K562 (cell line): ENCODE measurements at regions not wholly inside any gene's neighbourhood (a gene's known extent, or its start where the extent isn't known, plus 50 kb on each side); places are given as distances from the start of the nearest gene placed in this dataset.

Experiments used
- ATAC-seq: fragments of 200-7000 bp; cut with Tn5 transposase; 3 replicates; pipeline ENCODE4 v1.9.1; 2020; ENCODE audit warnings: moderate library complexity
- BruUV-seq: library from RNA; stranded (reverse); fragments of 400-500 nt; replicated peaks from 2 replicates; lab custom pipeline; 2021; lab: Mats Ljungman, UMichigan
- CTCF ChIA-PET: fragments of 300-600 bp; formaldehyde crosslinking; extraction: SDS; loops from one replicate; lab custom pipeline; 2021; ENCODE audit warnings: low intra/inter-chr PET ratio; lab: Yijun Ruan, JAX
- POLR2A ChIA-PET: fragments of 300-600, 350-650 bp; sonication (Branson Sonifier 250); formaldehyde crosslinking; extraction: SDS; loops from one replicate; lab custom pipeline; 2021; ENCODE audit warnings: antibody characterized with exemption, inconsistent platforms; lab: Yijun Ruan, JAX
- DNase-seq, 4 experiments: peaks; one replicate each; pipeline versions ENCODE4 v3.0.0 to v3.0.0-alpha.2; 2011 to 2018; ENCODE audit warnings: low spot score in 3 of 4, mixed read lengths in 3 of 4; ENCODE audit errors: extremely low read depth in 1 of 4
- FAIRE-seq: peaks from 2 replicates; lab custom pipeline; 2011; peaks lifted over from hg19 to GRCh38; lab: Jason Lieb, UNC
- H2AFZ ChIP-seq: 2 replicates; pipeline ENCODE4 v1.6.0; 2011; ENCODE audit warnings: low read depth, low read length, control low read depth, inconsistent platforms
- H3K27ac ChIP-seq: fragments of 200-600 bp; 3 replicates; pipeline ENCODE4 v1.8.0; 2011; ENCODE audit warnings: low read depth, mild to moderate bottlenecking, control low read depth, inconsistent platforms, low read length, moderate library complexity, mixed read lengths; ENCODE audit errors: extremely low read depth
- H3K27me3 ChIP-seq, 2 experiments: fragments of 300-600 bp in 1 of 2; 2 replicates in 1 of 2; 3 replicates in 1 of 2; pipeline versions ENCODE4 v1.6.0 to v1.8.0; 2011; ENCODE audit warnings: inconsistent platforms in 2 of 2, low read length in 2 of 2, mild to moderate bottlenecking in 1 of 2, mixed read lengths in 1 of 2, moderate library complexity in 1 of 2; ENCODE audit not compliant: control insufficient read depth in 2 of 2, insufficient read depth in 2 of 2
- H3K36me3 ChIP-seq: fragments of 300-600 bp; 3 replicates; pipeline ENCODE4 v1.8.0; 2011; ENCODE audit warnings: mild to moderate bottlenecking, low read length, inconsistent platforms; ENCODE audit not compliant: control insufficient read depth, insufficient read depth
- H3K4me1 ChIP-seq, 2 experiments: fragments of 200-600 bp in 1 of 2; replicated peaks in 1 of 2; 2 replicates in 1 of 2; 3 replicates in 1 of 2; pipeline versions ENCODE4 v1.5.1 to v1.8.0; 2011; ENCODE audit warnings: inconsistent platforms in 2 of 2, low read length in 2 of 2, mild to moderate bottlenecking in 1 of 2, mixed read lengths in 1 of 2, moderate library complexity in 1 of 2; ENCODE audit not compliant: control insufficient read depth in 2 of 2, insufficient read depth in 2 of 2
- H3K4me2 ChIP-seq: 2 replicates; pipeline ENCODE4 v1.6.1; 2011; ENCODE audit warnings: low read length, control low read depth, inconsistent platforms, mixed read lengths; ENCODE audit not compliant: insufficient read depth
- H3K4me3 ChIP-seq: fragments of 200-600 bp; sonication (generic), shearing (Covaris generic); 2 replicates; pipeline ENCODE4 v1.5.1; 2016; ENCODE audit warnings: control low read depth, inconsistent platforms
- H3K79me2 ChIP-seq: fragments of 200-600 bp; 3 replicates; pipeline ENCODE4 v1.8.0; 2011; ENCODE audit warnings: low read length, inconsistent platforms; ENCODE audit not compliant: control insufficient read depth, insufficient read depth
- H3K9ac ChIP-seq, 2 experiments: 2 replicates each; pipeline versions ENCODE4 v1.6.0 to v1.6.1; 2011; ENCODE audit warnings: low read depth in 2 of 2, low read length in 2 of 2, control low read depth in 1 of 2, inconsistent platforms in 1 of 2, mild to moderate bottlenecking in 1 of 2, mixed read lengths in 1 of 2; ENCODE audit not compliant: insufficient read depth in 1 of 2
- H3K9me1 ChIP-seq: one replicate; pipeline ENCODE4 v1.6.0; 2011; ENCODE audit warnings: inconsistent platforms, mild to moderate bottlenecking, low read length, moderate library complexity; ENCODE audit not compliant: control insufficient read depth, insufficient read depth
- H3K9me3 ChIP-seq: replicated peaks from 2 replicates; pipeline ENCODE4 v1.5.1; 2011; ENCODE audit warnings: low read depth, low read length, inconsistent platforms; ENCODE audit not compliant: control insufficient read depth, insufficient read depth
- H4K20me1 ChIP-seq: replicated peaks from 2 replicates; pipeline ENCODE4 v1.6.1; 2011; ENCODE audit warnings: low read length, inconsistent platforms, mixed read lengths; ENCODE audit not compliant: control insufficient read depth, insufficient read depth
- BCOR ChIP-seq: fragments of 450-650 bp; IDR thresholded peaks from 2 replicates; pipeline ENCODE4 v1.6.1; 2016
- MXD1 ChIP-seq: fragments of 250-450 bp; sonication (Bioruptor Pico); IDR thresholded peaks from 2 replicates; pipeline ENCODE4 v1.8.0; 2021; ENCODE audit warnings: borderline replicate concordance, mild to moderate bottlenecking, moderate library complexity; ENCODE audit not compliant: poor library complexity, severe bottlenecking
- NONO ChIP-seq, 2 experiments: fragments of 200-400 bp in 1 of 2; fragments of 450-650 bp in 1 of 2; formaldehyde crosslinking in 1 of 2; IDR thresholded peaks; 2 replicates each; pipeline ENCODE4 v1.6.1; 2017; ENCODE audit warnings: low read depth in 2 of 2, mild to moderate bottlenecking in 2 of 2, moderate library complexity in 2 of 2, low read length in 1 of 2
- PHB ChIP-seq: fragments of 250-450 bp; sonication (Bioruptor Pico); IDR thresholded peaks from 2 replicates; pipeline ENCODE4 v1.5.0; 2021
- SRSF7 ChIP-seq: fragments of 200-400 bp; formaldehyde crosslinking; optimal IDR thresholded peaks from 2 replicates; pipeline ENCODE3; 2017; ENCODE audit warnings: mild to moderate bottlenecking, low read depth, low read length
- TEAD1 ChIP-seq, 2 experiments: fragments of 450-650 bp in 1 of 2; sonication (generic) in 1 of 2; formaldehyde crosslinking; IDR thresholded peaks; 2 replicates each; pipeline versions ENCODE4 v1.4.0 to v1.8.0; 2020 to 2022; ENCODE audit warnings: mild to moderate bottlenecking in 2 of 2, missing genetic modification reagents in 1 of 2
- ZBTB8A ChIP-seq: fragments of 450-650 bp; IDR thresholded peaks from 2 replicates; pipeline ENCODE4 v1.6.1; 2018; ENCODE audit warnings: mild to moderate bottlenecking, moderate library complexity; ENCODE audit not compliant: partially characterized antibody
- ZFPM2 ChIP-seq: fragments of 250-450 bp; sonication (Bioruptor Pico); IDR thresholded peaks from 2 replicates; pipeline ENCODE4 v1.5.1; 2022; ENCODE audit warnings: mild to moderate bottlenecking
- WGBS: fragments of 100-300 bp; shearing (Covaris generic); methylation state at CpG from one replicate; pipeline ENCODE4 v1.1.6; 2016; ENCODE audit warnings: low coverage, mixed read lengths; ENCODE audit not compliant: insufficient coverage; ENCODE audit errors: missing lambda C conversion rate; 5-methylcytosine and 5-hydroxymethylcytosine counted together
- in situ Hi-C: fragments of 300-500 bp; cut with MboI; formaldehyde crosslinking; loops from 4 replicates; pipeline ENCODE4 v1.15.0; 2018; ENCODE audit warnings: inconsistent platforms, mixed read lengths
- intact Hi-C: fragments of 100-400 bp; cut with micrococcal nuclease; formaldehyde crosslinking; loops from 2 replicates; pipeline ENCODE4 v1.14.2; 2022
- TF ChIP-seq, protein P1 (sequence below): fragments of 250-450 bp; sonication (Bioruptor Pico); IDR thresholded peaks from 2 replicates; pipeline ENCODE4 v1.4.0; 2020; ENCODE audit warnings: mild to moderate bottlenecking, moderate library complexity
- TF ChIP-seq, protein P2 (sequence below): IDR thresholded peaks from 2 replicates; pipeline ENCODE4 v1.6.1; 2011; ENCODE audit warnings: borderline replicate concordance, low read depth, mild to moderate bottlenecking, moderate library complexity, low read length; ENCODE audit not compliant: insufficient read depth, poor library complexity, severe bottlenecking

DNA sequence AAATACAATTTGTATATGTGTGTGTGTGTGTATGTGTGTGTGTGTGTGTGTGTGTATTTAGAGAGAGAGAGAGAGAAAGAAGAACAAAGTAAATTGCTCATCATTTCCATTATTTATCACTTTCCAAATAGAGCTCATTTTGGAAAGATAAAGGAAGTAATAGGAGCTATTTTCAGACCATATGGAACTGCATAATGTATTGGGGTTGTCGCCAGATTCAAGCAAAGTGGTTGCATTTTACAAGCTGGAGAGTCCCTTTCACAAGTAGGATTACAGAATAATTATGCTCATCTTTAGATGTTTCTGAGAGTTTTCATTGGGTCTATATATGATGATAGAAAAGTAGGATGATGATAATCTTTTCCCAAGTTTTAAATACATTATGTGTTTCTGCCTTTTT lies 842.7 kb upstream of the SLC10A2 start:
- Histone ChIP-seq H3K27ac (no peak overlapping the region), H3K4me2 (no peak overlapping the region), H3K79me2 (no peaks in the 10 kb centered on the region), H3K4me1 (no peaks in the 10 kb centered on the region), H4K20me1 (no peaks in the 10 kb centered on the region), H3K9me1 (no peaks in the 10 kb centered on the region), H3K9me3 (no peaks in the 10 kb centered on the region), H2AFZ (no peak overlapping the region), H3K9ac (no peak overlapping the region), H3K27me3 (no peaks in the 10 kb centered on the region), H3K36me3 (no peaks in the 10 kb centered on the region), H3K4me3 (no peak overlapping the region)
- no TSS peak for BruUV-seq
- ATAC-seq (no peak), FAIRE-seq (no peak), DNase-seq (no peak)
- ChIA-PET POLR2A (no interaction called here), CTCF (no interaction called here)
- TF ChIP-seq, protein P1, sequence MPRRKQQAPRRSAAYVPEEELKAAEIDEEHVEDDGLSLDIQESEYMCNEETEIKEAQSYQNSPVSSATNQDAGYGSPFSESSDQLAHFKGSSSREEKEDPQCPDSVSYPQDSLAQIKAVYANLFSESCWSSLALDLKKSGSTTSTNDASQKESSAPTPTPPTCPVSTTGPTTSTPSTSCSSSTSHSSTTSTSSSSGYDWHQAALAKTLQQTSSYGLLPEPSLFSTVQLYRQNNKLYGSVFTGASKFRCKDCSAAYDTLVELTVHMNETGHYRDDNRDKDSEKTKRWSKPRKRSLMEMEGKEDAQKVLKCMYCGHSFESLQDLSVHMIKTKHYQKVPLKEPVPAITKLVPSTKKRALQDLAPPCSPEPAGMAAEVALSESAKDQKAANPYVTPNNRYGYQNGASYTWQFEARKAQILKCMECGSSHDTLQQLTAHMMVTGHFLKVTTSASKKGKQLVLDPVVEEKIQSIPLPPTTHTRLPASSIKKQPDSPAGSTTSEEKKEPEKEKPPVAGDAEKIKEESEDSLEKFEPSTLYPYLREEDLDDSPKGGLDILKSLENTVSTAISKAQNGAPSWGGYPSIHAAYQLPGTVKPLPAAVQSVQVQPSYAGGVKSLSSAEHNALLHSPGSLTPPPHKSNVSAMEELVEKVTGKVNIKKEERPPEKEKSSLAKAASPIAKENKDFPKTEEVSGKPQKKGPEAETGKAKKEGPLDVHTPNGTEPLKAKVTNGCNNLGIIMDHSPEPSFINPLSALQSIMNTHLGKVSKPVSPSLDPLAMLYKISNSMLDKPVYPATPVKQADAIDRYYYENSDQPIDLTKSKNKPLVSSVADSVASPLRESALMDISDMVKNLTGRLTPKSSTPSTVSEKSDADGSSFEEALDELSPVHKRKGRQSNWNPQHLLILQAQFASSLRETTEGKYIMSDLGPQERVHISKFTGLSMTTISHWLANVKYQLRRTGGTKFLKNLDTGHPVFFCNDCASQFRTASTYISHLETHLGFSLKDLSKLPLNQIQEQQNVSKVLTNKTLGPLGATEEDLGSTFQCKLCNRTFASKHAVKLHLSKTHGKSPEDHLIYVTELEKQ (CRISPR knock-in tag), result no peak
- TF ChIP-seq PHB (CRISPR knock-in tag), result no peak
- TF ChIP-seq ZBTB8A, result no peak
- no peak for TF ChIP-seq BCOR
- TF ChIP-seq MXD1 (CRISPR knock-in tag), result no peak
- no peak for TF ChIP-seq SRSF7
- no peak for TF ChIP-seq TEAD1 (CRISPR knock-in tag; IDR thresholded peaks at IDR 0.05)
- TF ChIP-seq ZFPM2 (CRISPR knock-in tag), result no peak
- TF ChIP-seq, protein P2, sequence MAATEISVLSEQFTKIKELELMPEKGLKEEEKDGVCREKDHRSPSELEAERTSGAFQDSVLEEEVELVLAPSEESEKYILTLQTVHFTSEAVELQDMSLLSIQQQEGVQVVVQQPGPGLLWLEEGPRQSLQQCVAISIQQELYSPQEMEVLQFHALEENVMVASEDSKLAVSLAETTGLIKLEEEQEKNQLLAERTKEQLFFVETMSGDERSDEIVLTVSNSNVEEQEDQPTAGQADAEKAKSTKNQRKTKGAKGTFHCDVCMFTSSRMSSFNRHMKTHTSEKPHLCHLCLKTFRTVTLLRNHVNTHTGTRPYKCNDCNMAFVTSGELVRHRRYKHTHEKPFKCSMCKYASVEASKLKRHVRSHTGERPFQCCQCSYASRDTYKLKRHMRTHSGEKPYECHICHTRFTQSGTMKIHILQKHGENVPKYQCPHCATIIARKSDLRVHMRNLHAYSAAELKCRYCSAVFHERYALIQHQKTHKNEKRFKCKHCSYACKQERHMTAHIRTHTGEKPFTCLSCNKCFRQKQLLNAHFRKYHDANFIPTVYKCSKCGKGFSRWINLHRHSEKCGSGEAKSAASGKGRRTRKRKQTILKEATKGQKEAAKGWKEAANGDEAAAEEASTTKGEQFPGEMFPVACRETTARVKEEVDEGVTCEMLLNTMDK, result no peak
- no peak for TF ChIP-seq NONO (IDR thresholded peaks at IDR 0.05; ENCODE audit: low read depth in 2 of 2, low read length in 1 of 2)
- 0% methylated on average over 1 of the region's 1 CpG for WGBS
- in situ Hi-C loops (no loop called here), intact Hi-C loops (no loop called here)
